HepG2 (cell line): ENCODE measurements at regions not wholly inside any gene's neighbourhood (a gene's known extent, or its start where the extent isn't known, plus 50 kb on each side); places are given as distances from the start of the nearest gene placed in this dataset.
"Not testable (repeated sequence)": the region's sequence is repeated elsewhere in the genome, so short reads cannot be mapped to it uniquely, and the experiment has no call there.

Experiments
- CREM ChIP-seq, 2 experiments: sonication (generic) in 1 of 2; formaldehyde crosslinking in 1 of 2; IDR thresholded peaks; 2 replicates each; pipeline versions ENCODE4 v1.4.0 to v1.6.1; 2016 to 2020; ENCODE audit warnings: antibody characterized with exemption in 1 of 2, mild to moderate bottlenecking in 1 of 2, missing genetic modification reagents in 1 of 2
- KDM4B ChIP-seq: sonication (generic); formaldehyde crosslinking; IDR thresholded peaks from 2 replicates; pipeline ENCODE4 v1.4.0; 2020; ENCODE audit warnings: missing genetic modification reagents
- NFATC3 ChIP-seq: sonication (generic); formaldehyde crosslinking; IDR thresholded peaks from 2 replicates; pipeline ENCODE4 v1.5.1; 2020; ENCODE audit warnings: mild to moderate bottlenecking, missing genetic modification reagents
- RBM22 ChIP-seq: fragments of 200-400 bp; formaldehyde crosslinking; optimal IDR thresholded peaks from 2 replicates; pipeline ENCODE3; 2017; ENCODE audit warnings: mild to moderate bottlenecking, low read length, moderate library complexity
- TP53 ChIP-seq: sonication (generic); formaldehyde crosslinking; conservative IDR thresholded peaks from 2 replicates; pipeline ENCODE4 v1.4.0; 2020; ENCODE audit warnings: missing genetic modification reagents
- ZNF639 ChIP-seq: conservative IDR thresholded peaks from 2 replicates; pipeline ENCODE4 v1.6.1; 2018; ENCODE audit warnings: missing genetic modification reagents

GRCh38 chr7:57243551-57243950 is 111.3 kb upstream of the ZNF479 start:
- TF ChIP-seq CREM (IDR thresholded peaks at IDR 0.05); CREM (CRISPR knock-in tag; IDR thresholded peaks at IDR 0.05); KDM4B (CRISPR knock-in tag); ZNF639 (CRISPR knock-in tag); RBM22; TP53 (CRISPR knock-in tag); NFATC3 (CRISPR knock-in tag): not testable (repeated sequence)
